C4-2B (cell line): ENCODE measurements at regions not wholly inside any gene's neighbourhood (a gene's known extent, or its start where the extent isn't known, plus 50 kb on each side); places are given as distances from the start of the nearest gene placed in this dataset.

Source experiments
- CTCF ChIP-seq: fragments of 450-650 bp; conservative IDR thresholded peaks from 2 replicates; pipeline ENCODE4 v1.5.1; 2017; ENCODE audit warnings: mild to moderate bottlenecking
- ZFX ChIP-seq: fragments of 450-650 bp; IDR thresholded peaks from 2 replicates; pipeline ENCODE4 v1.6.1; 2017

GRCh38 chr19:13691569-13692435, 72.5 kb upstream of the MRI1 start:
- TF ChIP-seq CTCF (no peak), ZFX (no peak)
